Peyer's patch (tissue), 4 donors: ENCODE measurements at regions not wholly inside any gene's neighbourhood (a gene's known extent, or its start where the extent isn't known, plus 50 kb on each side); places are given as distances from the start of the nearest gene placed in this dataset.

Experiments used
- DNase-seq, 3 donors: peaks; one replicate each; pipeline ENCODE4 v3.0.0-alpha.2; 2017 to 2019
- H3K27ac ChIP-seq, 4 donors: fragments of 200-600 bp; sonication (generic); one replicate each; pipeline ENCODE4 v1.5.1; 2016 to 2019
- H3K27me3 ChIP-seq, 2 donors: fragments of 200-600 bp; sonication (generic); one replicate each; pipeline ENCODE4 v1.5.1; 2019
- H3K36me3 ChIP-seq, 3 donors: fragments of 200-600 bp; sonication (generic); one replicate each; pipeline ENCODE4 v1.5.1; 2016 to 2019
- H3K4me1 ChIP-seq, 4 donors: fragments of 200-600 bp; sonication (generic); one replicate each; pipeline ENCODE4 v1.5.1; 2016 to 2019
- H3K4me3 ChIP-seq, 4 donors: fragments of 200-600 bp; sonication (generic); 1 replicate in 3 of 4; 2 replicates in 1 of 4; pipeline ENCODE4 v1.5.1; 2016 to 2019; ENCODE audit warnings: mild to moderate bottlenecking in 1 of 4
- H3K9me3 ChIP-seq, 4 donors: fragments of 200-600 bp; sonication (generic); one replicate each; pipeline ENCODE4 v1.5.1; 2016 to 2019; ENCODE audit warnings: mild to moderate bottlenecking in 1 of 4
- POLR2A ChIP-seq, 2 donors: fragments of 450-650 bp; IDR thresholded peaks; one replicate each; pipeline ENCODE4 v1.5.1; 2017; ENCODE audit warnings: antibody characterized with exemption in 2 of 2, mild to moderate bottlenecking in 2 of 2, moderate library complexity in 2 of 2
- TF ChIP-seq, protein P1 (sequence below), 6 experiments: fragments of 450-650 bp in 4 of 6; fragments of 200-600 bp in 2 of 6; sonication (generic) in 1 of 6; IDR thresholded peaks; one replicate each; pipeline ENCODE4 v1.5.1; 2017 to 2019; ENCODE audit warnings: antibody characterized with exemption in 6 of 6, mild to moderate bottlenecking in 3 of 6, moderate library complexity in 1 of 6

DNA sequence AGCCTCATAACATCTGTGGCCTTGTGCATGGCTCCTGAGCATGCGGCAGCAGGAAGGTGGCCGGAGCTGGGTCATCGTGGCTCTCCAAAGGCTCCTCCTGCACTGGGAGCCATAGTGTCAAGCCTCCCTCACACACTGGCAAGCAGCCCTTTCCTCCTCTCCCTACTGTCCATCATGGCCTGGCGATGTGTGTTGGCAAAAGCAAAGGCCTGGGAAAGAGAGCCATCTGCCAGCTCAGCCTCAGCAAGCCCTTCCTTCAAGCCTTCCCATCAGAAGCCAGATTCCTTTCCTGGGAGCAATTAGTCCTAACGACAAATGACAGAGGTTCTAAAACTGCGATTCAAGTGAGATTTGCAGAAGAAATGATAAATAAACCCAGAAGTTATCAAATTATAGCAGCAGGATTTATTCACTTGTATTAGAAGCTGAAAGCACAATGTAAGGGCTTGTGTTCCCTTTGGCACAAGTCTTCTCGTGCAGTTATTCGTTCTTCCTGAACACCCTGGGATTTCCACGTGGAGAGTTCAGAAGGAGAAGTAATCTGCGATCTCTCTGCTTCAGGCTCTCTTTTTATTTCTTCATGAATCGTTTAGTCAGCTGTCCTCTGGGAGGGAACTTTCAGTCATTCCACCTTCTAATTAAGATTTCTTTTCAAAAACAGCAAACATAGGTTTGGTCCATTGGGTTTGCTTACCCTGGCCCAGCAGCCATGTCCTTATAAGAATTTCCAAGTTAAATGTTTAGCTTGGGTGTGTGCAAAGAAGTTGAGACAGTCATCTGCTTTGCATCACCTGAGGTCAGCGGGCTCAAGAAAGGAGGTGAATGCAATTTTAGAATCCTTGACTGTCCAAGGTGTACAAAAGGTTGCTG, 110.3 kb upstream of the TMC3 start:
- no peak for DNase-seq

DNA sequence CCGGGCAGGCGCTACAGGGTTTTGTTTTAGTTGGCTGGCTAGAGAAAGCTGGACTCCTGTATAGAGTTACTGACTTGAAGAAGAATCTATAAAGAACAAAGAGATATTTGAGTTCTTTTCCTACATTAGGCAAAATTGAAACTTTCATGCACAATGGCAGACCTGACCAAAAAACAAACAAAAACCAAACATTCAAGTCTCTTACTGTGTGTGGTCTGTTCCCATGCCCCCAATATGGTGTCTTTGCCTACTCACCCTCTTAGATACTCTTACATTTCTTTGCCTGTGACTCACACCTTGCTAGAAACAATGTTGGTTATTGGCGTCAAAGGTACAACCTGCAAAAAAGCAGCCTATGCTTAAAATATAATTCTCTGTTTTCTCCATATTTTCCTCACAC, 109.5 kb upstream of the TMC3 start:
- Histone ChIP-seq H3K27me3 (no peaks in the 10 kb centered on the region), H3K9me3 (no peaks in the 10 kb centered on the region), H3K4me1 (no peaks in the 10 kb centered on the region), H3K36me3 (no peaks in the 10 kb centered on the region), H3K27ac (no peak overlapping the region), H3K4me3 (no peak overlapping the region)
- TF ChIP-seq POLR2A (IDR thresholded peaks at IDR 0.05): no peak
- TF ChIP-seq, protein P1, sequence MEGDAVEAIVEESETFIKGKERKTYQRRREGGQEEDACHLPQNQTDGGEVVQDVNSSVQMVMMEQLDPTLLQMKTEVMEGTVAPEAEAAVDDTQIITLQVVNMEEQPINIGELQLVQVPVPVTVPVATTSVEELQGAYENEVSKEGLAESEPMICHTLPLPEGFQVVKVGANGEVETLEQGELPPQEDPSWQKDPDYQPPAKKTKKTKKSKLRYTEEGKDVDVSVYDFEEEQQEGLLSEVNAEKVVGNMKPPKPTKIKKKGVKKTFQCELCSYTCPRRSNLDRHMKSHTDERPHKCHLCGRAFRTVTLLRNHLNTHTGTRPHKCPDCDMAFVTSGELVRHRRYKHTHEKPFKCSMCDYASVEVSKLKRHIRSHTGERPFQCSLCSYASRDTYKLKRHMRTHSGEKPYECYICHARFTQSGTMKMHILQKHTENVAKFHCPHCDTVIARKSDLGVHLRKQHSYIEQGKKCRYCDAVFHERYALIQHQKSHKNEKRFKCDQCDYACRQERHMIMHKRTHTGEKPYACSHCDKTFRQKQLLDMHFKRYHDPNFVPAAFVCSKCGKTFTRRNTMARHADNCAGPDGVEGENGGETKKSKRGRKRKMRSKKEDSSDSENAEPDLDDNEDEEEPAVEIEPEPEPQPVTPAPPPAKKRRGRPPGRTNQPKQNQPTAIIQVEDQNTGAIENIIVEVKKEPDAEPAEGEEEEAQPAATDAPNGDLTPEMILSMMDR (IDR thresholded peaks at IDR 0.05): no peak
- no peak for DNase-seq

More for the DNA sequence above, 110.3 kb upstream of the TMC3 start:
- Histone ChIP-seq H3K27me3 (no peaks in the 10 kb centered on the region), H3K27ac (no peak overlapping the region), H3K9me3 (no peaks in the 10 kb centered on the region), H3K4me1 (no peaks in the 10 kb centered on the region), H3K4me3 (no peak overlapping the region), H3K36me3 (no peaks in the 10 kb centered on the region)
- TF ChIP-seq, protein P1 (IDR thresholded peaks at IDR 0.05): no peak
- no peak for TF ChIP-seq POLR2A (IDR thresholded peaks at IDR 0.05)

DNA sequence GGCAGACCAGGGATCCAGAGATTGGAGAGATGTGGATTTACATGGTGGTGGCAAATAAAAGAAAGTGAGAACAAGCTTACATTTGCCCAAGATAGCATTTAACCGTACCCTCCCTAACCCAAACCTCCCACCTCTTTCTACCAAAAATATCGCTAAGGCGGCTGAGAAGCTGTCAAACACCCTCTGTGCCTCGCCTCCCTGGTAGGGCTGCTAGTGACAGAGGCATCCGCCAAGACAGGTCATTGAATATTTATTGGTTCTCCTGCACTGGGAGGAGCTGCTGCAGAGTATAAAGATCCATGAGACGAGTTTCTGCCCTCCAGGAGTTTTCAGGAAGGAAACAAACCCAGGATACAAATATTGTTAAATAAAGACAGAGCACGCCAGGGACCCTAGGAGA, 107.3 kb upstream of the TMC3 start:
- H3K9me3 ChIP-seq: no peaks in the 10 kb centered on the region
- DNase-seq: no peak
- no peaks in the 10 kb centered on the region for H3K4me1 ChIP-seq
- no peaks in the 10 kb centered on the region for H3K36me3 ChIP-seq
- no peak overlapping the region for H3K27ac ChIP-seq
- TF ChIP-seq POLR2A (IDR thresholded peaks at IDR 0.05): no peak
- TF ChIP-seq, protein P1 (IDR thresholded peaks at IDR 0.05): no peak
- H3K4me3 ChIP-seq: no peak overlapping the region
- H3K27me3 ChIP-seq: no peaks in the 10 kb centered on the region

DNA sequence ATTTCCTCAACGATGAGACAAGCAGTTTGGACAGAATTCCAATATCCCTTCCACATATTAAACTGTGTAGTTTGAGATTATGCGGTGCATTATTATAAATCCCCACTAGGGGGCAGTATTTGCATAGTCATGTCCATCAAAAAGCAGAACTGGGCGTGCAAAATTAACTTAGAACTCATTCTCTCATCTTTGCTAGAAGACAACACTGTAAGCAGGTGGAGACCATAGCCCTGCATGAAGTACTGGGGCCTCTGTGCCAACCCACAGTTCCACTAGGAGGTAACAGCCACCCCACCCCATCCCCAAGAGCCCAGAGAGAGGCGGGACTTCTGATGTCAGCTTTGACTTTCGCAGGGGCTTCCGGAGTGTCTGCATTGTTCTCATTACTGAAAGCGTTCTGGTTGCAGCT, 106.6 kb upstream of the TMC3 start:
- H3K4me1 ChIP-seq: no peaks in the 10 kb centered on the region
- no peaks in the 10 kb centered on the region for H3K36me3 ChIP-seq
- TF ChIP-seq, protein P1 (IDR thresholded peaks at IDR 0.05): peak; percentile 65 to 90 (median 82)
- no peak for TF ChIP-seq POLR2A (IDR thresholded peaks at IDR 0.05)
- H3K9me3 ChIP-seq: no peaks in the 10 kb centered on the region
- no peak overlapping the region for H3K27ac ChIP-seq
- DNase-seq: no peak
- no peaks in the 10 kb centered on the region for H3K27me3 ChIP-seq
- H3K4me3 ChIP-seq: no peak overlapping the region

DNA sequence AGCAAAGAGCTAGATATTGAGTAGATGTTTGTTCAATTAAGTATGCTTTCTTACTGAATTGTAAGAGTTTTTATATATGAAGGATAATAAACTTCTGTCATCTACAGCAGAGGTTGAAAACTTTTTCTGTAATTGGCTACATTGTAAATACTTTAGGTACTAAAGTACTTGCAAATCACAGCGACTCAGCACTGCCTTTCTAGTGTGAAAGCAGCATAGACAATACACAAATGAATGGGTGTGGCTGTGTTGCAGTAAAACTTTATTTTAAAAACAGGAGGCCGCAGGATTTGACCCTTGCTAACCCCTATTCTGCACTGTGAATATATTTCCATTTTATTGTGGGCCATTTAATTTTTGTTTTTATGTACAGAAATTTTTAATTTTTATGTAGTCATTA, 104.3 kb upstream of the TMC3 start:
- H3K27me3 ChIP-seq: no peaks in the 10 kb centered on the region
- no peaks in the 10 kb centered on the region for H3K36me3 ChIP-seq
- no peak overlapping the region for H3K4me3 ChIP-seq
- no peak for DNase-seq
- no peaks in the 10 kb centered on the region for H3K4me1 ChIP-seq
- TF ChIP-seq, protein P1 (IDR thresholded peaks at IDR 0.05): no peak
- TF ChIP-seq POLR2A (IDR thresholded peaks at IDR 0.05): no peak
- no peak overlapping the region for H3K27ac ChIP-seq
- H3K9me3 ChIP-seq: no peaks in the 10 kb centered on the region
